ENCODE measurements at regions not wholly inside any gene's neighbourhood (a gene's known extent, or its start where the extent isn't known, plus 50 kb on each side); places are given as distances from the start of the nearest gene placed in this dataset.

DNA sequence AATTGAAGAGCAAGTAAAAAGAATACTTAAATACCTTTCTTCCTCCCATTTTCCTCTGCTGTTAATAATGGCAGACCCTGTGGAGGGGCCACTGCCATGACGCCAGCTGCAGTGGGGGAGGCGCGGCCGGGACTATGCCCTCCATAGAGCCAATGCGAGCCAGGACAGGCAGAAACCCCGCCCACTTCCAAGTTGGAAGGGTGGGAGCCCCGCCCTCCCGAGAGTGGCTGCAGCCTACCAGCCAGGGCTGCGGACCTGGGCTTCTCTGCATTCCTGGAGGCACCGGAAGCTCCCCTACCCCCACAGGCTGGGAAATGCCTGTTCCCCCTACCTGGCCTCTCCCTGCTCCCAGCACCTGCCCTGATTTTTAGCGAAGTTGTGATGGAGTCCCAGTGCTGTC, 439.4 kb upstream of the CDH19 start (continued):
- TF ChIP-seq ATF3 (IDR thresholded peaks at IDR 0.05; ENCODE audit: insufficient read depth, low read depth, low read length) (no peak), SIN3A (conservative IDR thresholded peaks at IDR 0.05 in 1 of 2, IDR thresholded peaks at IDR 0.05 in 1 of 2; ENCODE audit: low read depth in 1 of 2, low read length in 2 of 2) (no peak)

Data from H1 (cell line).